ENCODE measurements at regions not wholly inside any gene's neighbourhood (a gene's known extent, or its start where the extent isn't known, plus 50 kb on each side); places are given as distances from the start of the nearest gene placed in this dataset.

GRCh38 chr10:3231951-3232730 is 59.6 kb upstream of the PITRM1 start:
- DNase-seq (ENCODE audit: low read depth): peak; percentile 32
- peak; percentile 19 for TF ChIP-seq CTCF (IDR thresholded peaks at IDR 0.05; ENCODE audit: low read length, missing control alignments)
- H3K4me3 ChIP-seq (replicated peaks; ENCODE audit: low read depth, low read length): no peak overlapping the region

- no peak for DNase-seq (ENCODE audit: low read depth)
- TF ChIP-seq CTCF (IDR thresholded peaks at IDR 0.05; ENCODE audit: low read length, missing control alignments): no peak
These were observed 57.2 kb upstream of the PITRM1 start for GRCh38 chr10:3229815-3230214.

GRCh38 chr10:3228629-3228945 is 56.0 kb upstream of the PITRM1 start:
- TF ChIP-seq CTCF (IDR thresholded peaks at IDR 0.05; ENCODE audit: low read length, missing control alignments): no peak
- DNase-seq (ENCODE audit: low read depth): no peak
- no peak overlapping the region for H3K4me3 ChIP-seq (replicated peaks; ENCODE audit: low read depth, low read length)

More at GRCh38 chr10:3229815-3230214, 57.2 kb upstream of the PITRM1 start:
- no peak overlapping the region for H3K4me3 ChIP-seq (replicated peaks; ENCODE audit: low read depth, low read length)

- TF ChIP-seq CTCF (IDR thresholded peaks at IDR 0.05; ENCODE audit: low read length, missing control alignments): no peak
- peak; percentile 61 for DNase-seq (ENCODE audit: low read depth)
- no peak overlapping the region for H3K4me3 ChIP-seq (replicated peaks; ENCODE audit: low read depth, low read length)
These were observed 54.6 kb upstream of the PITRM1 start for GRCh38 chr10:3226960-3227744.

- no peak for TF ChIP-seq CTCF (IDR thresholded peaks at IDR 0.05; ENCODE audit: low read length, missing control alignments)
- peak; percentile 69 for DNase-seq (ENCODE audit: low read depth)
These were observed 53.0 kb upstream of the PITRM1 start for GRCh38 chr10:3225561-3225960.

GRCh38 chr10:3224241-3224640 is 51.7 kb upstream of the PITRM1 start:
- no peak overlapping the region for H3K4me3 ChIP-seq (replicated peaks; ENCODE audit: low read depth, low read length)
- no peak for TF ChIP-seq CTCF (IDR thresholded peaks at IDR 0.05; ENCODE audit: low read length, missing control alignments)
- DNase-seq (ENCODE audit: low read depth): no peak

More at GRCh38 chr10:3225561-3225960, 53.0 kb upstream of the PITRM1 start:
- no peak overlapping the region for H3K4me3 ChIP-seq (replicated peaks; ENCODE audit: low read depth, low read length)
